Spleen (tissue), 7 donors: ENCODE measurements at regions not wholly inside any gene's neighbourhood (a gene's known extent, or its start where the extent isn't known, plus 50 kb on each side); places are given as distances from the start of the nearest gene placed in this dataset.

Experiments
- CTCF ChIP-seq, 11 experiments: fragments of 200-600 bp in 7 of 11; fragments of 450-650 bp in 4 of 11; sonication (generic) in 4 of 11; IDR thresholded peaks in 8 of 11; conservative IDR thresholded peaks in 3 of 11; 1 replicate in 7 of 11; 2 replicates in 4 of 11; pipeline versions ENCODE4 v1.4.0 to v1.8.0; 2016 to 2021; ENCODE audit warnings: antibody characterized with exemption in 11 of 11, inconsistent platforms in 4 of 11, mild to moderate bottlenecking in 1 of 11
- POLR2A ChIP-seq, 3 donors: fragments of 450-650 bp; IDR thresholded peaks; one replicate each; pipeline ENCODE4 v1.5.1; 2017; ENCODE audit warnings: antibody characterized with exemption in 3 of 3, mild to moderate bottlenecking in 1 of 3
- donor health status: DM: no; HTN: no; CAD: no; lungs with moderate emphysema.
- donor health status: DM: no; HTN: no; CAD: no.
- donor health status: DM: no; HTN: no; CAD: no.

- TF ChIP-seq POLR2A (IDR thresholded peaks at IDR 0.05) (no peak), CTCF (IDR thresholded peaks at IDR 0.05 in 8 of 11, conservative IDR thresholded peaks at IDR 0.05 in 3 of 11) (no peak)
These were observed 223.6 kb upstream of the CELF2 start for GRCh38 chr10:10794046-10794445.
